GM21528 (cell line): ENCODE measurements at regions not wholly inside any gene's neighbourhood (a gene's known extent, or its start where the extent isn't known, plus 50 kb on each side); places are given as distances from the start of the nearest gene placed in this dataset.
A peak's percentile ranks its signal among the peaks of the same experiment; 100 is the strongest.
"Not testable (repeated sequence)": the region's sequence is repeated elsewhere in the genome, so short reads cannot be mapped to it uniquely, and the experiment has no call there.

Experiments
- ATAC-seq: cut with Tn5 transposase; IDR thresholded peaks from one replicate; pipeline ENCODE4 v1.9.1; 2021; ENCODE audit warnings: mild to moderate bottlenecking, moderate library complexity; ENCODE audit not compliant: unreplicated experiment, low FRiP score

DNA sequence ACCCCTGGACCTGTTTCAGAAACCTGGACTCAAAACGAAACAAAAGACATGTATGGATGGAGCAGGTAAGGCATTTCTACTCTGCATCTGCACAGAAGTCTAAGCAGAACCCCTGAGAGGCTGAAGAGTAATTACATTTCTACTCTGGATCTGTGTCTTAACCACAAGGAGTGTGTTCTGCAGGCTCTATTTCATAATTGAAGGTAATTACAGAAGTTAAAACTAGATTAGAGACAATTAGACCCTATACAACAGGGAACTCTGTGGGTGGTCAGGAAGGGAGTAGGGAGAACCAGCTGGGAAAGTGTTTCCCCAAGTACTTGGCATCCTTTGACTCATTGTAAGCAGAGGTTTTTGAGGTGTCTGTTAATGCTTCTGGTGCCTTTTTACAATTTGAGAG is 69.8 kb downstream of the IGSF1 start:
- no peak for ATAC-seq

GRCh38 chrX:131217989-131218388 is 71.1 kb downstream of the IGSF1 start:
- ATAC-seq: no peak

DNA sequence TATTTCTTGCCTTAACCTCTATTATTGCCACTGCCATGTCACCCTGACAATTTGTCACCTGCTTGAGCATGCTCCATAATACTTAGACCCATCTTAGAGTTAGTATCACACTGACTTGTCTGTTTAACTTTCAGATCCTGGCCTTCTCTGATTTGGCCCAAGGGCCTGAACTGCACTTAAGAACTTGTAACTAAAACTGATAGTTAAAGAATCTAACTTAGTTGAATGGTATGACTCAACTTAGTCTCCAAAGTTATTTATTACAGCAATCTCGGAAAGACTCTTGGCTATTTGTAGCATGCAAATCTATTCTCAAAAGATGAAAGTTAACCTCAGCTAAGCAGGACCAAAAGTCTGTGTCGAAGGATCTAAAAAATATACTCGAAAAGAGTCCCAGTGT is 72.3 kb downstream of the IGSF1 start:
- ATAC-seq: peak; percentile 81

GRCh38 chrX:131213400-131213799 is 75.7 kb downstream of the IGSF1 start:
- ATAC-seq: no peak

DNA sequence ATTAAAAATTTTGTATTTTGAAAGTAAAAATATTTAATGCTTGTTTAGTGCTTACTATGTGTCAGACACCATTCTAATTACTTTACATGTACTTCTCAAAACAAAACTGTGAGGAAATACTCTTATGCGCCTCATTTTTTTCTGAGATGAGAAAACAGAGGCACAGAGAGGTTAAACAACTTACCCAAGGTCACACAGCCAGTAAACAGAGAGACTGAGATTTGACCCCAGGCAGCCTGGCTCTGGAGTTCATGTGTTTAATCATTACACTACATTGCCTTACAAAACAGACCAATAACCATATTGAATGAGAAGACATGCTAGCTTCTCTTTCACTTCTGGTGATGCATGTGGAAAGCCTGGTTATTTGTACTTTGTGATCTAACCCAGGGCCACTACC is 86.3 kb downstream of the IGSF1 start:
- no peak for ATAC-seq

DNA sequence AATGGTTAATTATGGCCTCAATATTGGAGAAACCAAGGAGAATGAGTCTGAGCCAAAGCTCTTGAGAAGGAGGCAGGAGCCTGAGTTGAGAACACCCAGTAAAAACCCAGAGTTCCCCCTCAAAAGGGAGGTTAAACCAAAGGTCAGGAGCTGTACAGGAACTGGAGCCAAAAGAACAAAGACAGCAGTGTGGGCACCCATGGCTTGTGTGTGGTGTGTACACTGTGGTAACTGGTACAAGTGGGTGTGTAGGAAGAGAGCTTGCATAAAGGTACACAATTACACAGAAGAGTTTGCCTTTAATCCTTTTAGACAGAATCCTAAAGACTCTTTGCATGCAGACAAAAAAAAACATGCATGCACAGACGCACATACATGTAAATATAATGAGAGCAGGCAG is 87.1 kb downstream of the IGSF1 start:
- no peak for ATAC-seq

- ATAC-seq: no peak
Measured at GRCh38 chrX:131199091-131199490, 90.0 kb downstream of the IGSF1 start.

DNA sequence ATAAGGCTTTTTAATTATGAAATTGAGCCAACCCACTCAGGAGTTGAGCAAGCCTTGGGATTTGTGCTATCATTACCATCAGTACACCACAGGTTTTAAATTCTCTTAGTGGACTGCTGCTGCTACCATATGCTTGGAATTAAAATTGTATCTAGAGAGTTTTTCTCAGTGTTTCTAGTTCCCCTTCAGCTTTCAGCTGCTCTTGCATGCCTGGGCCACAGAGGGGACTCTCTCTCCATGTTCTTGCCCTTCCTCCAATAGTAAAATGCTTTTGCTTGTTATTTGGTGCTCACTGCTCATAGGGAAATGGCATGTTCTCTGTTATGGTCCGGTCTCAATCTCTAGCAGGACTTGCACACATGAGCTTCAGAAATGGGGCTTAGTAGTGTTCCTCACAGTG is 101.9 kb downstream of the IGSF1 start:
- no peak for ATAC-seq

DNA sequence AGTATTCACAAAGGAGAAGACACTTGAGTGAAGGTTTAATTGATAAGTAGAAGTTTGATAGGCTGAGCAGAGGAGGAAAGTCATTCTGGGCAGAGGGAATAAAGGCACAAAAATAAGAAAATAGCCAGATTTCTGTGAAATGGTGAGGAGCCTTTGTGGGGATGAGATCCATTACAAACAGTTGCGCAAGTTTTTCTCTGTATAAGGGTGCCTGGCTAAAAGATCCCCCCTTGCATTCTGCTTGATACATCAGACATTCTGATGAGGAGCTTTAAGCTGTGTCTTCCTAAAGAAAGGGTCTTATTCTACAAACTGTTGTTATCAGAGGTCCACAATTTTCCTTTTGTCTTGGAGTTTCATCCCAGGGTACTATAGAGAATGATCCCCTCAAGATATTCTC is 112.0 kb downstream of the ARHGAP36 start:
- no peak for ATAC-seq

DNA sequence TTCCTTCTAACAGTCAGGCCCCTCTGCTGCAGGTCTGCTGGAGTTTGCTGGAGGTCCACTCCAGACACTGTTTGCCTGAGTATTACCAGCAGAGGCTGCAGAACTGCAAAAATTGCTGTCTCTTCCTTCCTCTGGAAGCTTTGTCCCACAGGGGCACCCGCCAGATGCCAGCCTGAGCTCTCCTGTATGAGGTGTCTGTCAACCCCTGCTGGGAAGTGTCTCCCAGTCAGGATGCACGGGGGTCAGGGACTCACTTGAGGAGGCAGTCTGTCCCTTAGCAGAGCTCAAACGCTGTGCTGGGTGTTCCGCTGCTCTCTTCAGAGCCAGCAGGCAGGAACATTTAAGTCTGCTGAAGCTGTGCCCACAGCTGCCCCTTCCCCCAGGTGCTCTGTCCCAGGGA is 105.5 kb downstream of the ARHGAP36 start:
- not testable (repeated sequence) for ATAC-seq

DNA sequence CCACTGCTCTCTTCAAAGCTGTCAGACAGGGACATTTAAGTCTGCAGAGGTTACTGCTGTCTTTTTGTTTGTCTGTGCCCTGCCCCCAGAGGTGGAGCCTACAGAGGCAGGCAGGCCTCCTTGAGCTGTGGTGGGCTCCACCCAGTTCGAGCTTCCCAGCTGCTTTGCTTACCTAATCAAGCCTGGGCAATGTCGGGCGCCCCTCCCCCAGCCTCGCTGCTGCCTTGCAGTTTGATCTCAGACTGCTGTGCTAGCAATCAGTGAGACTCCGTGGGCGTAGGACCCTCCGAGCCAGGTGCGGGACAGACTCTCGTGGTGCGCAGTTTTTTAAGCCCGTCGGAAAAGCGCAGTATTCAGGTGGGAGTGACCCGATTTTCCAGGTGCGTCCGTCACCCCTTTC is 99.5 kb downstream of the ARHGAP36 start:
- ATAC-seq: not testable (repeated sequence)

DNA sequence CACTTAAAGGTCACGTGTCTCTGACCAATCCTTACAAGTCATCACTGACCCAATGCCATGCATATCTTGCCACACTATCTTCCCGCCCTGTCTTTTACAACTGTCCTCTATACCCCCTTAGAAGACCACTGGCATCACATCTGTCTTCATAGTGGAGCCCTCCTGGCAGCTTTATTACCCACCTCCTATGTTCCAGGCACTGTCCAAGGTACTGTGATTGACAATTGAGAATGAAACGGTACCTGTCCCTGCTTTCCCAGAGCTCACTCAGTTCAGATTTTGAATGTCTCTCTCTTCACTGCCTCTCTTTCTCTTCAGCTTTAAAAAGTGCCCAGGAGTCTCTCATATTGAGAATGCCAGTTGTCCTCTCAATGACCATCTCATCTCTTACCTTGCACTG is 88.6 kb downstream of the ARHGAP36 start:
- no peak for ATAC-seq
